T-helper 17 cell (primary cell): ENCODE measurements at regions not wholly inside any gene's neighbourhood (a gene's known extent, or its start where the extent isn't known, plus 50 kb on each side); places are given as distances from the start of the nearest gene placed in this dataset.
"Not testable (repeated sequence)": the region's sequence is repeated elsewhere in the genome, so short reads cannot be mapped to it uniquely, and the experiment has no call there.

ENCODE experiments used
- ATAC-seq: fragments of 150-1000 bp; cut with Tn5 transposase; 2 replicates; pipeline ENCODE4 v1.10.0; 2021; ENCODE audit warnings: mild to moderate bottlenecking, moderate library complexity
- DNase-seq, 3 donors: peaks; one replicate each; pipeline versions ENCODE4 v3.0.0 to v3.0.0-alpha.2; 2020 to 2021
- H3K9me3 ChIP-seq: one replicate; pipeline ENCODE4 v1.7.0; 2013; ENCODE audit warnings: low read length, mild to moderate bottlenecking; ENCODE audit not compliant: control insufficient read depth, poor library complexity, severe bottlenecking
- H3K27ac Mint-ChIP-seq: one replicate; pipeline ENCODE4 v1.8.0; 2022; ENCODE audit warnings: mild to moderate bottlenecking, moderate library complexity, mixed read lengths
- H3K27me3 Mint-ChIP-seq: one replicate; pipeline ENCODE4 v1.8.0; 2022; ENCODE audit warnings: mixed read lengths
- H3K36me3 Mint-ChIP-seq: one replicate; pipeline ENCODE4 v1.8.0; 2022; ENCODE audit warnings: low read depth, mixed read lengths
- H3K4me1 Mint-ChIP-seq: one replicate; pipeline ENCODE4 v1.8.0; 2022; ENCODE audit warnings: mild to moderate bottlenecking, mixed read lengths
- H3K4me3 Mint-ChIP-seq: one replicate; pipeline ENCODE4 v1.8.0; 2022; ENCODE audit warnings: mild to moderate bottlenecking, moderate library complexity, mixed read lengths

- peaks cover 2% of the 10 kb centered on the region for H3K4me1 Mint-ChIP-seq
- H3K27ac Mint-ChIP-seq = no peak overlapping the region
- no peak overlapping the region for H3K4me3 Mint-ChIP-seq
- no peaks in the 10 kb centered on the region for H3K9me3 ChIP-seq
- ATAC-seq = no peak
- H3K36me3 Mint-ChIP-seq = peaks cover 13% of the 10 kb centered on the region
- H3K27me3 Mint-ChIP-seq = no peaks in the 10 kb centered on the region
- DNase-seq = no peak
Measured at GRCh38 chr4:123007679-123008078, 85.3 kb upstream of the NUDT6 start.

- H3K9me3 ChIP-seq, H3K36me3 Mint-ChIP-seq, H3K27me3 Mint-ChIP-seq, ATAC-seq, H3K4me3 Mint-ChIP-seq, H3K4me1 Mint-ChIP-seq, DNase-seq: not testable (repeated sequence)
- peak overlapping the region; percentile 22 for H3K27ac Mint-ChIP-seq
Measured at GRCh38 chr4:123012416-123012815, 90.0 kb upstream of the NUDT6 start.

- H3K36me3 Mint-ChIP-seq = peaks cover 10% of the 10 kb centered on the region
Measured at GRCh38 chr4:123014038-123014437, 91.6 kb upstream of the NUDT6 start.

DNA sequence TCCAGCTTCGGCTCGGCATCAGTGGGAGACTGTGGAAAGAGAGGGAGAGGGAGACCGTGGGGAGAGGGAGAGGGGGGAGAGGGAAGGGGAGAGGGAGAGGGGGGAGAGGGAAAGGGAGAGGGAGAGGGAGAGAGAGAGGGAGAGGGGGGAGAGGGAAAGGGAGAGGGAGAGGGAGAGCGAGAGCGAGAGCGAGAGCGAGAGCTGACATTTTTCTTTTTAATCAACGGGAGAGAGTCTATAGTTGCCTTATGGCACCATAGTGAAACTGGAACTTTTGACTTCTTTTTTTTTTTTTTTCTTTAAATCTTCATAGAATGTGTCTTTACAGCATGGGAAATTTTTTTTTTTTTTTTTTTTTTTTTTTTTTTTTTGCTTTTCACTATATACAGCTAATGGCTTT, 94.7 kb upstream of the NUDT6 start:
- Mint-ChIP-seq H3K27ac (no peak overlapping the region), H3K27me3 (no peaks in the 10 kb centered on the region), H3K36me3 (peaks cover 6% of the 10 kb centered on the region), H3K4me3 (no peak overlapping the region), H3K4me1 (peaks cover 3% of the 10 kb centered on the region)
- ATAC-seq (no peak), DNase-seq (no peak)
- no peaks in the 10 kb centered on the region for H3K9me3 ChIP-seq

More at GRCh38 chr4:123014038-123014437, 91.6 kb upstream of the NUDT6 start:
- ATAC-seq (no peak), DNase-seq (no peak)
- Mint-ChIP-seq H3K4me1 (peaks cover 3% of the 10 kb centered on the region), H3K27me3 (no peaks in the 10 kb centered on the region), H3K4me3 (no peak overlapping the region), H3K27ac (no peak overlapping the region)
- no peaks in the 10 kb centered on the region for H3K9me3 ChIP-seq

DNA sequence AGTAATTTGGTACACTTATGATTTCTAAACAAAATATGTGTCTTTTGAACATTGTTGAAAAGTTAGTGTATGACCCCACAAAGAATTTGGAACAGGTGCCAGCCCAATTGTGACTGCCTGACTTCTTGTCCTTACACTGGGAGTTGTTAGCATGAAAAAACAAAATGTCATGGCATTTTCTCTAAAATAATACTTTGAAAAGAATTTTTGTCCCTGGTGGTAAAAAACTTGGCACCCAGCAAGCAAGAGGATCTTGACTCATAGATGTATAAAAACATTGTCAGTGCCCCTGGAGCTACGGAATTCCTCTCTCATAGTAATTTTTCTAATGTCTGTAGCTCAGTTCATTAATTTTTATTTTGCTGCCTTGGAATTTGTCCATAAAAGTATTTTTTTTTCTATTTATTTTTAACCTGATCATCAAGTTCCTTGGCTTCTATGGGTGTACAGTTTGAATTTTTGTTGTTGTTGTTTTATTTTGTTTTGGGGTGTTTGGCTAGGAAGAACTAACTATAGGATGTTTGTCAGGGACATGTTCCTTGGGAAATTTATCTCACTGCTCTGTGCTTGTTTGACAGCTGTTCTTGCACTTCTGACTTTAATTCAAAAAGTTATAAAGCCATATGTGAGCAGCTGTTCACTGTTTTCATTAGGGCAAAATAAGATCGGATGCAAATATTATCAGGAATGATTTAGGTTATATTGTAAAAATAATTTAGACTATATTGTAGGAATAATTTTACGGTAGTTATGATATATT, 95.4 kb upstream of the NUDT6 start:
- Mint-ChIP-seq H3K27me3 (no peaks in the 10 kb centered on the region), H3K4me1 (peaks cover 3% of the 10 kb centered on the region), H3K27ac (no peak overlapping the region), H3K36me3 (peaks cover 2% of the 10 kb centered on the region), H3K4me3 (no peak overlapping the region)
- ATAC-seq (no peak), DNase-seq (no peak)
- no peaks in the 10 kb centered on the region for H3K9me3 ChIP-seq

DNA sequence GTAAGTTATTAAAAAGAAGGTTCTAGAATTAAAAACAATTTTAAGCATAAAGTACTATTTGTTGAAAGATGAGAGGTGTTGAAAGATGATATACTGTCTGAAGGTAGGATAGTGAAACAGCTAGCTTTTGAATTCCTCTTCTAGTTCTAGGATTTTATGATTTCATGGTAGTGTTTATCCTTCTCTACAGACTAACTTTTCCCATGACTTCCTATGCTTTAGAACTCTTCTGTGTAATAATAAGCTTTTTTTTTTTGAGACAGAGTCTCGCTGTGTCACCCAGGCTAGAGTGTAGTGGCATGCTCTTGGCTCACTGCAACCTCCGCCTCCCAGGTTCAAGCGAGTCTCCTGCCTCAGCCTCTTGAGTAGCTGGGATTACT, 96.0 kb upstream of the NUDT6 start:
- Mint-ChIP-seq H3K27me3 (no peaks in the 10 kb centered on the region), H3K4me1 (no peaks in the 10 kb centered on the region), H3K27ac (no peak overlapping the region), H3K36me3 (peaks cover 2% of the 10 kb centered on the region), H3K4me3 (no peak overlapping the region)
- H3K9me3 ChIP-seq = no peaks in the 10 kb centered on the region
- DNase-seq = no peak
- ATAC-seq = no peak

DNA sequence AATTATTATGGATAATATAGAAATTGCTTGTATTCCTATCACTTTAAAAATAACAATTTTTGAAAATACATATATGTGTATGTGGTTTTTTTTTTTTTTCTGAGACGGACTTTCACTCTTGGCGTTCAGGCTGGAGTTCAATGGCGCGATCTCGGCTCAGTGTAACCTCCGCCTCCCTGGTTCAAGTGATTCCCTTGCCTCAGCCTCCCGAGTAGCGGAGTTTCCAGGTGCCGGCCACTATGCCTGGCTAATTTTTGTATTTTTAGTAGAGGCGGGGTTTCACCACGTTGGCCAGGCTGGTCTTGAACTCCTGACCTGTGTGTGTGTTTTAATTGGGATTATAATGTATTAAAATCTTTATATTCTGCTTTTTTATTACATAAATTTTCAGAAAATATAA, 97.9 kb upstream of the NUDT6 start:
- no peak overlapping the region for H3K27ac Mint-ChIP-seq
- H3K4me1 Mint-ChIP-seq = no peaks in the 10 kb centered on the region
- H3K9me3 ChIP-seq = no peaks in the 10 kb centered on the region
- DNase-seq (no peak), ATAC-seq (no peak)
- peaks cover 2% of the 10 kb centered on the region for H3K36me3 Mint-ChIP-seq
- H3K27me3 Mint-ChIP-seq = no peaks in the 10 kb centered on the region
- no peak overlapping the region for H3K4me3 Mint-ChIP-seq

DNA sequence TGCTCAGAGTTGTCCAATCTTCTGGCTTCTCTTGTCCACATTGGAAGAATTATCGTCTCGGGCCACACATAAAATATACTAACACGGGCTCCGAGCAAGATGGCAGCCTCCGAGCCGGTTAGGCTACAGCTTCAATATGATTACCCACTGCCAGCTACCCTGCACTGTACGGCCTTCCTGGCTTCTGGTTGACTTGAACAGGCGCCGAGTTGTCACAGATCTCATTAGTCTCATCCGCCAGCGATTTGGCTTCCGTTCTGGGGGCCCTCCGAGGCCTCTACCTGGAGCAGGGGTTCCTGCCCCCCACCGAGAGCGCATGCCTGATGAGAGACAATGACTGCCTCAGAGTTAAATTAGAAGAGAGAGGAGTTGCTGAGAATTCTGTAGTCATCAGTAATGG, 101.2 kb upstream of the NUDT6 start:
- no peaks in the 10 kb centered on the region for H3K9me3 ChIP-seq
- no peaks in the 10 kb centered on the region for H3K27me3 Mint-ChIP-seq
- no peak overlapping the region for H3K27ac Mint-ChIP-seq
- peaks cover 6% of the 10 kb centered on the region for H3K4me1 Mint-ChIP-seq
- H3K4me3 Mint-ChIP-seq = no peak overlapping the region
- DNase-seq (no peak), ATAC-seq (no peak)
- H3K36me3 Mint-ChIP-seq = peaks cover 2% of the 10 kb centered on the region

DNA sequence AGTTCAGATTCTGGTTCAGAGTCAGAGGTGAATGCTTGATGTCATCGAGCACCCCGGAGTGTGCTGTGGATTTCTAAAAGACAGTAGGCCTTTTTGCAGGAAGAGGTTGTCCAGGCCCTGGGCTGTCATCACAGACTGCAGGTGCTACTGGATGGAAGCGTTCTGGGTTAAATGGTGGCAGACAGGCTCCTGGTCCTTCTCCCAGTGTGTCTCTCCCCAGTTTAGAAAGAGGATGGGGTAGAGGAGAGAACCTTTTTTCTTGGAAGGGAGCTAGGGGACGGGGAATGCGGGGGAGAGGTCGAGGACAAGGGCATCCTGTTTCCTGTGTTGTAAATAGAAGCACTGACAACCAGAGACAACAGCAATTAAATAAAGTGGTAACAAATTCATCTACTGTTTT, 102.3 kb upstream of the NUDT6 start:
- peaks cover 2% of the 10 kb centered on the region for H3K36me3 Mint-ChIP-seq
- no peak for ATAC-seq
- H3K9me3 ChIP-seq = no peaks in the 10 kb centered on the region
- H3K4me1 Mint-ChIP-seq = peaks cover 6% of the 10 kb centered on the region
- DNase-seq = no peak
- no peak overlapping the region for H3K27ac Mint-ChIP-seq
- H3K4me3 Mint-ChIP-seq = no peak overlapping the region
- no peaks in the 10 kb centered on the region for H3K27me3 Mint-ChIP-seq

GRCh38 chr4:123025398-123025797, 103.0 kb upstream of the NUDT6 start:
- peaks cover 2% of the 10 kb centered on the region for H3K36me3 Mint-ChIP-seq
- no peak for DNase-seq
- peaks cover 6% of the 10 kb centered on the region for H3K4me1 Mint-ChIP-seq
- H3K4me3 Mint-ChIP-seq = no peak overlapping the region
- no peaks in the 10 kb centered on the region for H3K9me3 ChIP-seq
- no peaks in the 10 kb centered on the region for H3K27me3 Mint-ChIP-seq
- no peak for ATAC-seq
- H3K27ac Mint-ChIP-seq = no peak overlapping the region

GRCh38 chr4:123026015-123026414, 103.6 kb upstream of the NUDT6 start:
- H3K27me3 Mint-ChIP-seq, ATAC-seq, H3K27ac Mint-ChIP-seq, H3K36me3 Mint-ChIP-seq, H3K4me3 Mint-ChIP-seq, DNase-seq, H3K9me3 ChIP-seq, H3K4me1 Mint-ChIP-seq: not testable (repeated sequence)

- Mint-ChIP-seq H3K27ac (peak overlapping the region; percentile 16), H3K36me3 (peaks cover 7% of the 10 kb centered on the region), H3K27me3 (no peaks in the 10 kb centered on the region), H3K4me3 (no peak overlapping the region), H3K4me1 (peaks cover 11% of the 10 kb centered on the region)
- no peak for DNase-seq
- no peak for ATAC-seq
- no peaks in the 10 kb centered on the region for H3K9me3 ChIP-seq
Measured at GRCh38 chr4:123031664-123032063, 109.3 kb upstream of the NUDT6 start.

GRCh38 chr4:123034023-123034422, 111.6 kb upstream of the NUDT6 start:
- ATAC-seq (no peak), DNase-seq (no peak)
- no peaks in the 10 kb centered on the region for H3K9me3 ChIP-seq
- H3K4me1 Mint-ChIP-seq = peaks cover 8% of the 10 kb centered on the region
- no peak overlapping the region for H3K4me3 Mint-ChIP-seq
- H3K36me3 Mint-ChIP-seq = peaks cover 5% of the 10 kb centered on the region
- no peaks in the 10 kb centered on the region for H3K27me3 Mint-ChIP-seq
- H3K27ac Mint-ChIP-seq = no peak overlapping the region

DNA sequence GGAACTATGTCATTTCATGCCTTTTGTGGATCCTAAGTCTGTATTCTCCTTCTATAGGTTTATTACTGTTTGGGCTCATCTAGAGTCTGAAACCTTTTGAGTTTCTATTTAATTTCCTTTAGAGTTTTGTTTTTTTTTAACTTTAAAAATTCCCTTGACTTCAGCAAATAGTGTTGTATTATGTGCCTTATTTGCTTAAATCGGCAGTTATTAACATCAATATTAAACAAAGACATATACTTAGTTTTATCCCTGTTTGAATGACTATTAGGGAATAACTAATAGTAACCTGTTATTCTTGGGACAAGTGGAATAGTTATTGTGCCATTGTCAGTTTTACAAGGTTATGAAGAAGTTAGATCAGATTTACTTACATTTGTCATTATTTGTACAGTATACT, 112.8 kb upstream of the NUDT6 start:
- H3K4me3 Mint-ChIP-seq = no peak overlapping the region
- H3K9me3 ChIP-seq = no peaks in the 10 kb centered on the region
- no peaks in the 10 kb centered on the region for H3K27me3 Mint-ChIP-seq
- peaks cover 5% of the 10 kb centered on the region for H3K36me3 Mint-ChIP-seq
- DNase-seq = no peak
- H3K4me1 Mint-ChIP-seq = peaks cover 8% of the 10 kb centered on the region
- no peak overlapping the region for H3K27ac Mint-ChIP-seq
- no peak for ATAC-seq
